Testis (tissue), 2 donors: ENCODE measurements at regions not wholly inside any gene's neighbourhood (a gene's known extent, or its start where the extent isn't known, plus 50 kb on each side); places are given as distances from the start of the nearest gene placed in this dataset.
"Not testable (repeated sequence)": the region's sequence is repeated elsewhere in the genome, so short reads cannot be mapped to it uniquely, and the experiment has no call there.

Experiments
- DNase-seq: peaks from one replicate; pipeline ENCODE4 v3.0.0-alpha.2; 2019
- H3K27ac ChIP-seq, 2 donors: fragments of 200-600 bp; sonication (generic); one replicate each; pipeline ENCODE4 v1.5.1; 2019
- H3K27me3 ChIP-seq: fragments of 200-600 bp; sonication (generic); one replicate; pipeline ENCODE4 v1.5.1; 2019
- H3K36me3 ChIP-seq: fragments of 200-600 bp; sonication (generic); one replicate; pipeline ENCODE4 v1.5.1; 2017; ENCODE audit warnings: low read depth; ENCODE audit errors: missing control alignments
- H3K4me1 ChIP-seq: fragments of 200-600 bp; sonication (generic); one replicate; pipeline ENCODE4 v1.5.1; 2019
- H3K4me3 ChIP-seq, 2 donors: fragments of 200-600 bp; sonication (generic); one replicate each; pipeline ENCODE4 v1.5.1; 2017 to 2019
- H3K9me3 ChIP-seq: fragments of 200-600 bp; sonication (generic); one replicate; pipeline ENCODE4 v1.5.1; 2017
- CTCF ChIP-seq, 3 experiments: fragments of 450-650 bp in 2 of 3; fragments of 200-600 bp in 1 of 3; sonication (generic) in 1 of 3; IDR thresholded peaks; one replicate each; pipeline ENCODE4 v1.5.1; 2016 to 2019; ENCODE audit warnings: antibody characterized with exemption in 3 of 3, mild to moderate bottlenecking in 2 of 3, moderate library complexity in 1 of 3
- POLR2A ChIP-seq: fragments of 450-650 bp; IDR thresholded peaks from one replicate; pipeline ENCODE4 v1.6.1; 2017; ENCODE audit warnings: antibody characterized with exemption, mild to moderate bottlenecking, moderate library complexity
- WGBS, 2 donors: methylation state at CpG; one replicate each; pipeline ENCODE4 v1.1.5; 2018; 5-methylcytosine and 5-hydroxymethylcytosine counted together
- intact Hi-C: fragments of 100-400 bp; cut with DNase I; formaldehyde crosslinking; loops from one replicate; pipeline ENCODE4 v1.15.1; 2023; ENCODE audit warnings: low total_unique reads

GRCh38 chr4:151537687-151538086, 128.7 kb downstream of the FHIP1A start:
- Histone ChIP-seq H3K27ac (peak overlapping the region in 1 of 2 donors; percentile 23), H3K36me3 (no peaks in the 10 kb centered on the region), H3K4me1 (no peaks in the 10 kb centered on the region), H3K27me3 (no peaks in the 10 kb centered on the region), H3K4me3 (no peak overlapping the region), H3K9me3 (no peaks in the 10 kb centered on the region)
- peak; percentile 67 for DNase-seq
- TF ChIP-seq POLR2A (no peak), CTCF (IDR thresholded peaks at IDR 0.05) (no peak)
- intact Hi-C loops: no loop called here

GRCh38 chr4:151538963-151539362, 130.0 kb downstream of the FHIP1A start:
- Histone ChIP-seq H3K27ac (peak overlapping the region in 1 of 2 donors; percentile 36), H3K4me3 (no peak overlapping the region), H3K27me3 (no peaks in the 10 kb centered on the region), H3K4me1 (no peaks in the 10 kb centered on the region), H3K36me3 (no peaks in the 10 kb centered on the region), H3K9me3 (no peaks in the 10 kb centered on the region)
- intact Hi-C loops: no loop called here
- WGBS, 2 donors: 61 to 64% methylated on average over 4 of the region's 4 CpGs
- no peak for DNase-seq
- TF ChIP-seq CTCF (IDR thresholded peaks at IDR 0.05): no peak
- no peak for TF ChIP-seq POLR2A

GRCh38 chr4:151540728-151541388, 131.9 kb downstream of the FHIP1A start:
- WGBS, 2 donors: 36 to 49% methylated on average over 3 of the region's 3 CpGs
- no peak for DNase-seq
- Histone ChIP-seq H3K27ac (no peak overlapping the region), H3K27me3 (no peaks in the 10 kb centered on the region), H3K4me1 (no peaks in the 10 kb centered on the region), H3K9me3 (no peaks in the 10 kb centered on the region), H3K36me3 (no peaks in the 10 kb centered on the region), H3K4me3 (no peak overlapping the region)
- TF ChIP-seq CTCF (IDR thresholded peaks at IDR 0.05): no peak
- no peak for TF ChIP-seq POLR2A
- intact Hi-C loops: no loop called here

- no peaks in the 10 kb centered on the region for H3K27me3 ChIP-seq
- H3K27ac ChIP-seq: no peak overlapping the region
- 61 to 65% methylated on average over 6 of the region's 6 CpGs for WGBS, 2 donors
- no peaks in the 10 kb centered on the region for H3K4me1 ChIP-seq
- TF ChIP-seq CTCF (IDR thresholded peaks at IDR 0.05): no peak
- no peak for TF ChIP-seq POLR2A
- DNase-seq: no peak
- no peaks in the 10 kb centered on the region for H3K9me3 ChIP-seq
- intact Hi-C loops: no loop called here
- no peak overlapping the region for H3K4me3 ChIP-seq
- H3K36me3 ChIP-seq: no peaks in the 10 kb centered on the region
Measured at GRCh38 chr4:151541389-151542071, 132.6 kb downstream of the FHIP1A start.

- intact Hi-C loops: no loop called here
- H3K27me3 ChIP-seq: no peaks in the 10 kb centered on the region
- no peak overlapping the region for H3K27ac ChIP-seq
- H3K9me3 ChIP-seq: no peaks in the 10 kb centered on the region
- no peaks in the 10 kb centered on the region for H3K4me1 ChIP-seq
- WGBS, 2 donors: 84 to 87% methylated on average over 8 of the region's 8 CpGs
- no peaks in the 10 kb centered on the region for H3K36me3 ChIP-seq
- TF ChIP-seq CTCF (IDR thresholded peaks at IDR 0.05) (no peak), POLR2A (no peak)
- no peak overlapping the region for H3K4me3 ChIP-seq
- DNase-seq: no peak
Measured at GRCh38 chr4:151548708-151549107, 139.7 kb downstream of the FHIP1A start.

GRCh38 chr4:151549378-151549777, 140.4 kb downstream of the FHIP1A start:
- H3K4me3 ChIP-seq, H3K36me3 ChIP-seq, intact Hi-C loops, H3K9me3 ChIP-seq, H3K27ac ChIP-seq, DNase-seq, H3K4me1 ChIP-seq, H3K27me3 ChIP-seq: not testable (repeated sequence)
- 90 to 100% methylated on average over 2 of the region's 2 CpGs for WGBS, 2 donors
